Osteoblast (primary cell): ENCODE measurements at regions not wholly inside any gene's neighbourhood (a gene's known extent, or its start where the extent isn't known, plus 50 kb on each side); places are given as distances from the start of the nearest gene placed in this dataset.

Source experiments
- DNase-seq: peaks from one replicate; pipeline ENCODE4 v3.0.0; 2011; ENCODE audit warnings: low spot score, mixed read lengths; ENCODE audit not compliant: insufficient read length; ENCODE audit errors: missing footprints
- H2AFZ ChIP-seq: 2 replicates; pipeline ENCODE4 v1.6.0; 2011; ENCODE audit warnings: mild to moderate bottlenecking, low read length
- H3K27ac ChIP-seq: 2 replicates; pipeline ENCODE4 v1.5.1; 2011; ENCODE audit warnings: mild to moderate bottlenecking, low read depth, low read length, moderate library complexity
- H3K27me3 ChIP-seq: 2 replicates; pipeline ENCODE4 v1.6.0; 2012; ENCODE audit warnings: mild to moderate bottlenecking, control low read depth, inconsistent platforms, low read length, moderate library complexity; ENCODE audit not compliant: insufficient read depth
- H3K36me3 ChIP-seq: 2 replicates; pipeline ENCODE4 v1.5.1; 2011; ENCODE audit warnings: mild to moderate bottlenecking, low read length, control low read depth, moderate library complexity; ENCODE audit not compliant: insufficient read depth
- H3K4me1 ChIP-seq: 2 replicates; pipeline ENCODE4 v1.5.1; 2011; ENCODE audit warnings: mild to moderate bottlenecking, low read length, control low read depth, moderate library complexity; ENCODE audit not compliant: insufficient read depth
- H3K4me2 ChIP-seq: 2 replicates; pipeline ENCODE4 v1.6.0; 2011; ENCODE audit warnings: mild to moderate bottlenecking, low read length; ENCODE audit not compliant: insufficient read depth
- H3K4me3 ChIP-seq: fragments of 200-600 bp; sonication (generic); 3 replicates; pipeline ENCODE4 v1.5.1; 2012; ENCODE audit warnings: mild to moderate bottlenecking, low read length, inconsistent platforms; ENCODE audit not compliant: insufficient read depth
- H3K79me2 ChIP-seq: 2 replicates; pipeline ENCODE4 v1.6.0; 2012; ENCODE audit warnings: mild to moderate bottlenecking, low read length, control low read depth, inconsistent platforms; ENCODE audit not compliant: insufficient read depth
- H3K9me3 ChIP-seq: 2 replicates; pipeline ENCODE4 v1.5.1; 2011; ENCODE audit warnings: low read depth, low read length, control low read depth
- H4K20me1 ChIP-seq: 2 replicates; pipeline ENCODE4 v1.6.0; 2012; ENCODE audit warnings: mild to moderate bottlenecking, low read length, control low read depth; ENCODE audit not compliant: insufficient read depth
- CTCF ChIP-seq: IDR thresholded peaks from 2 replicates; pipeline ENCODE4 v1.5.1; 2011; ENCODE audit warnings: mild to moderate bottlenecking, low read depth, low read length, moderate library complexity; ENCODE audit errors: extremely low read depth

- H3K4me3 ChIP-seq: no peak overlapping the region
- no peaks in the 10 kb centered on the region for H3K36me3 ChIP-seq
- no peak for TF ChIP-seq CTCF
- H4K20me1 ChIP-seq: no peaks in the 10 kb centered on the region
- no peak overlapping the region for H2AFZ ChIP-seq
- H3K27ac ChIP-seq: no peak overlapping the region
- no peak for DNase-seq
- no peaks in the 10 kb centered on the region for H3K9me3 ChIP-seq
- no peaks in the 10 kb centered on the region for H3K79me2 ChIP-seq
- no peaks in the 10 kb centered on the region for H3K4me1 ChIP-seq
- no peak overlapping the region for H3K4me2 ChIP-seq
- no peaks in the 10 kb centered on the region for H3K27me3 ChIP-seq
Observed at GRCh38 chr6:102798636-102799035, 1405.1 kb downstream of the GRIK2 start.

- Histone ChIP-seq H4K20me1 (no peaks in the 10 kb centered on the region), H2AFZ (no peak overlapping the region), H3K4me3 (no peak overlapping the region), H3K79me2 (no peaks in the 10 kb centered on the region), H3K4me1 (no peaks in the 10 kb centered on the region), H3K4me2 (no peak overlapping the region), H3K36me3 (no peaks in the 10 kb centered on the region), H3K9me3 (no peaks in the 10 kb centered on the region), H3K27me3 (no peaks in the 10 kb centered on the region), H3K27ac (no peak overlapping the region)
- DNase-seq: no peak
- TF ChIP-seq CTCF: no peak
Observed at GRCh38 chr6:102793752-102794151, 1400.2 kb downstream of the GRIK2 start.

GRCh38 chr6:102774326-102774725, 1380.8 kb downstream of the GRIK2 start:
- TF ChIP-seq CTCF: no peak
- Histone ChIP-seq H4K20me1 (no peaks in the 10 kb centered on the region), H3K4me3 (no peak overlapping the region), H3K4me1 (no peaks in the 10 kb centered on the region), H3K79me2 (no peaks in the 10 kb centered on the region), H3K9me3 (no peaks in the 10 kb centered on the region), H2AFZ (no peak overlapping the region), H3K36me3 (no peaks in the 10 kb centered on the region), H3K27me3 (no peaks in the 10 kb centered on the region), H3K4me2 (no peak overlapping the region), H3K27ac (no peak overlapping the region)
- DNase-seq: no peak

GRCh38 chr6:102773636-102774035, 1380.1 kb downstream of the GRIK2 start:
- Histone ChIP-seq H4K20me1 (no peaks in the 10 kb centered on the region), H3K36me3 (no peaks in the 10 kb centered on the region), H3K4me3 (no peak overlapping the region), H3K4me2 (no peak overlapping the region), H3K27me3 (no peaks in the 10 kb centered on the region), H3K4me1 (no peaks in the 10 kb centered on the region), H3K9me3 (no peaks in the 10 kb centered on the region), H3K27ac (no peak overlapping the region), H2AFZ (no peak overlapping the region), H3K79me2 (no peaks in the 10 kb centered on the region)
- TF ChIP-seq CTCF: no peak
- DNase-seq: no peak
